GM19372 (cell line): ENCODE measurements at regions not wholly inside any gene's neighbourhood (a gene's known extent, or its start where the extent isn't known, plus 50 kb on each side); places are given as distances from the start of the nearest gene placed in this dataset.

Experiments
- ATAC-seq: cut with Tn5 transposase; IDR thresholded peaks from one replicate; pipeline ENCODE4 v1.9.1; 2021; ENCODE audit warnings: mild to moderate bottlenecking, low read depth, moderate library complexity; ENCODE audit not compliant: unreplicated experiment

GRCh38 chr1:192943108-192943507 lies 116.1 kb downstream of the UCHL5 start:
- ATAC-seq, result no peak

DNA sequence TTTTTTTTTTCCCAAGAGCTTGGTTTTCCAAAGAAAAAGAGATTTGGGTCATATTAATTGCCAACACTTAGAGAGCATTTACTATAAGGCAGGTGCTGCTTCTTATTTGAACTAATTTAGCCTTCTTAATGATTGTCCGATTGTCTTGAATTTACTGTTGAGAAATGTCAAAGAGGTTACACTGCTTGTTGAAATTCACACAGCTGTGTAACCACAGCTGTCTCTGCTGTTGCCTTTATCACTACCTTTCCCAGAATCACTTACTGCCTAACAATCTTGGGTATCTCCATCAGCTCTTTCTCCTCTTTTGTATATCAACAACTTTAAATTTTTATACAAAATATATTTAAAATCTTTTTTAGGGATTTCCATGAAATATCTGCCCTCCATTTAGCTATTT lies 115.6 kb downstream of the UCHL5 start:
- no peak for ATAC-seq

DNA sequence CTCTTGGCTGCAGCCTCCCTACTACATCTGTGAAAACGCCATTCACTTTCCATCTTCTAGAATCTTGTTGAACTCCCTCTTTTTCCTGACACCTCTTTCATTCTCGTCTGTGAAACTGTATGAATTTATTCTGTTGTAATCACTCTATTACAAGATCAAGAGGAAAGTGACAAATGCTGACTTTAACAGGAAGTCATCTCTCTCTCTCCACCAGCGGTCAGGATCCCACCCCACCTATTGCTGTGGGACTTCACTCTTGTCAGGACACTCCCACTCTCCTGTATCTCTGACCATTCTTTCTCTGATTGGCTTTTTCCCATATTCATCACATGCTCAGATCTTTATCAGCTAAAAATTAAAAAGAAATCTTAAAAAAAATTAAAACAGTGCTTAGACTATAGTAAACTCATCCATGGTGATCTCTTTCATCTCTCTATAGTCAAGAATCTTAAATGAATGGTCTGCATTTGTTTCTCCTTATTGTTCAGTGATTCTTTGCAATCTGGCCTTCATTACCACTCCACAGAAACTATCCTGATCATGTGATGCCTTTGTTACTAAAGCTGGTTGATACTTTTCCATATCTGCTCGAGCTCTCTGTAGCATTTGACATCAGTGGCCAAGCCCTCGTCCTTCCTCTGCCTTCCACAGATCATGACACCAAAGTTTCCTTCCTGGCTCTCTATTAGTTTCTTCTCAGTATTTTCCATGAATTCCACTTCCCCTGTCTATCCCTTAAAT lies 113.6 kb downstream of the UCHL5 start:
- ATAC-seq, result no peak

GRCh38 chr1:192949783-192950182 lies 109.4 kb downstream of the UCHL5 start:
- ATAC-seq, result no peak

DNA sequence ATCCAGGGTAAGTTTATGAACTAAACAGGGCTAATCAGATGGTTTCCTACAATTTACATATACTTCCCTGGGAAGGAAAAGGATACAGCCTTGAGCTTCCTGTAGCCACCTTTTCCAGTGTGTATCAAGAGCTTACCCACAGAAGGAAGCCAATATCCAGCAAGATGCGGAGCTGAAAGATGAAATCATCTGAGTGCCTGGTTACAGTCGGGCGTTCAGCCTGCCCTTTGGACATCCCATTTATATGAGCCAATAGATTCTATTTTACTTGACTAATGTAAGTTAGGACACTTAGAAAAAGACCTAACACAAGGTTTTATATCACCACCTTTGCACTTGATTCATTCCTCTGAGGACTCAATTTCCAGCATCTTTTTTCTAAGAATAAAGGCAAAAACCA lies 108.2 kb downstream of the UCHL5 start:
- ATAC-seq, result no peak

DNA sequence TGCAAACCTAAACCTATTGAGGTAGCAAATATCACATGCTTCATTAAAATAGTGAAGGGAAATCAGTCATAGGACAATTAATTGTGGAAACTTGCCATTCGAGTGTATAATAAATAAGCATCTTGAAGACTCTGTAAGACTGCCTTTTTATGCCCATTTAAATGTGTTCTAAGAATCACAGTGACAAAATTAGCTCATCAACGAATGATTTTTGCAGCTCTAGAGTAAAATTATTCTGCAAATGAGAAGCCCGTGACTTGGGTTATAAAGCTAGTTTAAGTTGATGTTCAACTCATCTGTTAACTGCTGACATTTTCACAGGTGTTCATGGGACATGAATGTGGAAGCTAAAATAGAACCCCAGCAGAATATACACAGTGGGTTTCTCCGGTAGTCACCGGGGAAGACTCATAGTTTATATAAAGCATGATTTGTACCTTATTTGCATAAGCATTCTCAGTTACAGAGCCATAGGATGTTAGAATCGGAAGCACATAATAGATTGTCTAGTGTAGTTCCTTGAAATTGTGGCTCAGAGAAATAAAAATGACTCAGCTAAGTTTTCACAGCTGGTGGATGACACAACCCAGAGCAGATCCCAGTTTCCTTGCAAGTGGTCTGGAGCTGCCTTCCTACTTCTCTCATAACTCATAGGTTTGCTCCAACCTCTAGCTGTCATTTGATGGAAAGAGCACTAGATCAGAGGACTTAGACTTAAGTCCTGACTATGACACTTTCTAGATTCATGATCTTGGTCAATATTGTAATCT lies 107.3 kb downstream of the UCHL5 start:
- peak; percentile 79 for ATAC-seq

GRCh38 chr1:192952646-192953045 lies 106.5 kb downstream of the UCHL5 start:
- ATAC-seq, result no peak

- ATAC-seq, result no peak
These were observed 104.4 kb downstream of the UCHL5 start for GRCh38 chr1:192954705-192955265.

DNA sequence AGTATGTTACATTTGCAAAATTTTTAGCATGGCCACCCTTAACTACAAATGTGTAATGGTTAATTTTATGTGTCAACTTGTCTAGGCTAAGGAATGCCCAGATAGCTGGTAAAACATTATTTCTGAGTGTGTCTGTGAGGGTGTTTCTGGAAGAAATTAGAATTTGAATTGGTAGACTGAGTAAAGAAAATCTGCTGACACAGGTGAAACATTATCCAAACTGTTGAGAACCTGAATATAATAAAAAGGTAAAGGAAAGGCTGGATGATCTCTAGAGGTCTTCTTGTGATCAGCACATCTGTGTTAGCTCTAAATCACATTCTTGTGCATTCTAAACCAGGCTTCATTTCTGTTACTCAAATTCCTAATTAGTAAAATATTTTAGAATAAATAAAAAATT lies 100.8 kb downstream of the UCHL5 start:
- no peak for ATAC-seq

DNA sequence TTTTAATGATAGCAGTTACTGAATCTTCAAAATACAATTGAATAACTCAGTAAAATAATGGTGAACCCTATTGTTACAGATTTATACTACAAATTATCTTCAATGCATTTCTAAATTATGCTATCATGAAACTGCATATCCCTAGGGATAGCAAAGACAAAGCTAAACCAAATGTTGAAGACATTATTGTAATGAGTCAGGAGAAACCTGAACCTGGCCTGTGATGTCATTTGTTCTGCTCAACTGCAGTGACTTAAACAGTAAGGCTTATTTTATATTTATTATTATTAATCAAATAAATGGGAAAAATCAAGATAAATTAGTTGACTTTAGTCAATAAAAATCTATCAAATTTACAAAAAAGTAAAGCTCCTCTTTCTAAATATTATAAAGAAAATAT lies 100.3 kb downstream of the UCHL5 start:
- no peak for ATAC-seq

DNA sequence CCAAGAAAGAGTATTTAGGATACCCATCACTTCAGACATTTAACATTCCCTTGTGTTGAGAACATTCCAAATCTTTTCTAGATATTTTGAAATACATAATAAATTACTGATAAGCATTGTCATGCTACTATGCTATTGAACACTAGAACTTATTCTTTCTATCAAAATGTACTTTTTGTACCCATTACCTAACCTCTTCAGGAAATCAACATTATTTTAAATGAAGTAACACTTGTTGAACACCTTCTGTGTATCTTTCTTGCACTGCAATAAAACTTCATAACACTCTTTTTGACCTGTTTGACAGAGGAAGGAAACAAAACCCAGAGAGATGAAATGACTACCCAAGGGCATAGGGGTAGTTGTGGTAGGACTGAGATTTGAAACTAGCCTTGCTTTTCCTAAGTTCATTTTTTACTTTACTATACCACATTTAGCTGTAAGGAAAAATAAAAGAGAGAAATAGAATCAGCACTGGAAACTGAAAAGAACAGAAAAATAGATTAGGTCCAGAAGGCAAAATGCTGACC lies 99.4 kb downstream of the UCHL5 start:
- ATAC-seq, result no peak
